ENCODE measurements at regions not wholly inside any gene's neighbourhood (a gene's known extent, or its start where the extent isn't known, plus 50 kb on each side); places are given as distances from the start of the nearest gene placed in this dataset.

DNA sequence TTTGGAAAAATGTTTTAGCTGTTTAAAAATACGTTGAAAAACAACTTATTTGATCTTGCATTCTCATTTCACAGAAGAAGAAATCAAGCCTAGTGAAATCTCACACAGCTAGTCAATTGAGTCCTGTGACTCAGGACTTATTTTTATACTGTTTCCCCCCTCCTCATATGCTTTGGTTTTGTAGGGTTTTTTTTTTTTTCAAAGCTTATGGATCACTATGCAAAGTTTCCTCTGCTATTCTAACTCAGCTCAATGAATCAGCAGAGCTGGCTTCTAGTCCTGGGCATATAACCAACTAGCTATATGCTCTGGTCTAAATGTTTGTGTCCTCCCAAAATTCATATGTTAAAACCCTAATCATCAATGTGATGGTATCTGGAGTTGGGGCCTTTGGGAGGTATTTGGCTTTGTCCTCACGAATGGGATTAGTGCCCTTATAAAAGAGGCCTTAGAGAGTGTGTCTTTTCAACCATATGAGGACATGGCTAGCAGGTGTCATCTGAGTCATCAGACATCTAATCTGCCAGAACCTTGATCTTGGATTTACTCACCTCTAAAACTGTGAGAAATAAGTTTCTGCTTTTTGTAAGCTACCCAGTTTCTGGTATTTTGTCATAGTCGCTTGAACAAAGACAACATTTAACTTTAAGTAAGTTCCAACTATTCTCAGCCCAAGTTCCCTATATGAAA lies 317.2 kb upstream of the C1orf87 start:
- TF ChIP-seq, protein P1, sequence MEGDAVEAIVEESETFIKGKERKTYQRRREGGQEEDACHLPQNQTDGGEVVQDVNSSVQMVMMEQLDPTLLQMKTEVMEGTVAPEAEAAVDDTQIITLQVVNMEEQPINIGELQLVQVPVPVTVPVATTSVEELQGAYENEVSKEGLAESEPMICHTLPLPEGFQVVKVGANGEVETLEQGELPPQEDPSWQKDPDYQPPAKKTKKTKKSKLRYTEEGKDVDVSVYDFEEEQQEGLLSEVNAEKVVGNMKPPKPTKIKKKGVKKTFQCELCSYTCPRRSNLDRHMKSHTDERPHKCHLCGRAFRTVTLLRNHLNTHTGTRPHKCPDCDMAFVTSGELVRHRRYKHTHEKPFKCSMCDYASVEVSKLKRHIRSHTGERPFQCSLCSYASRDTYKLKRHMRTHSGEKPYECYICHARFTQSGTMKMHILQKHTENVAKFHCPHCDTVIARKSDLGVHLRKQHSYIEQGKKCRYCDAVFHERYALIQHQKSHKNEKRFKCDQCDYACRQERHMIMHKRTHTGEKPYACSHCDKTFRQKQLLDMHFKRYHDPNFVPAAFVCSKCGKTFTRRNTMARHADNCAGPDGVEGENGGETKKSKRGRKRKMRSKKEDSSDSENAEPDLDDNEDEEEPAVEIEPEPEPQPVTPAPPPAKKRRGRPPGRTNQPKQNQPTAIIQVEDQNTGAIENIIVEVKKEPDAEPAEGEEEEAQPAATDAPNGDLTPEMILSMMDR (IDR thresholded peaks at IDR 0.05 in 2 of 3, conservative IDR thresholded peaks at IDR 0.05 in 1 of 3; ENCODE audit: borderline replicate concordance in 1 of 3, insufficient read depth in 1 of 3, low read depth in 2 of 3, low read length in 2 of 3): no peak
- TF ChIP-seq CEBPB (IDR thresholded peaks at IDR 0.05; ENCODE audit: low read depth) (no peak), POLR2A (IDR thresholded peaks at IDR 0.05; ENCODE audit: borderline replicate concordance, extremely low read depth, insufficient read depth, insufficient read length) (no peak)
- TF ChIP-seq, protein P2, sequence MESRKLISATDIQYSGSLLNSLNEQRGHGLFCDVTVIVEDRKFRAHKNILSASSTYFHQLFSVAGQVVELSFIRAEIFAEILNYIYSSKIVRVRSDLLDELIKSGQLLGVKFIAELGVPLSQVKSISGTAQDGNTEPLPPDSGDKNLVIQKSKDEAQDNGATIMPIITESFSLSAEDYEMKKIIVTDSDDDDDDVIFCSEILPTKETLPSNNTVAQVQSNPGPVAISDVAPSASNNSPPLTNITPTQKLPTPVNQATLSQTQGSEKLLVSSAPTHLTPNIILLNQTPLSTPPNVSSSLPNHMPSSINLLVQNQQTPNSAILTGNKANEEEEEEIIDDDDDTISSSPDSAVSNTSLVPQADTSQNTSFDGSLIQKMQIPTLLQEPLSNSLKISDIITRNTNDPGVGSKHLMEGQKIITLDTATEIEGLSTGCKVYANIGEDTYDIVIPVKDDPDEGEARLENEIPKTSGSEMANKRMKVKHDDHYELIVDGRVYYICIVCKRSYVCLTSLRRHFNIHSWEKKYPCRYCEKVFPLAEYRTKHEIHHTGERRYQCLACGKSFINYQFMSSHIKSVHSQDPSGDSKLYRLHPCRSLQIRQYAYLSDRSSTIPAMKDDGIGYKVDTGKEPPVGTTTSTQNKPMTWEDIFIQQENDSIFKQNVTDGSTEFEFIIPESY (IDR thresholded peaks at IDR 0.05; ENCODE audit: extremely low read depth, insufficient replicate concordance, low read length): no peak
- TF ChIP-seq, protein P3, sequence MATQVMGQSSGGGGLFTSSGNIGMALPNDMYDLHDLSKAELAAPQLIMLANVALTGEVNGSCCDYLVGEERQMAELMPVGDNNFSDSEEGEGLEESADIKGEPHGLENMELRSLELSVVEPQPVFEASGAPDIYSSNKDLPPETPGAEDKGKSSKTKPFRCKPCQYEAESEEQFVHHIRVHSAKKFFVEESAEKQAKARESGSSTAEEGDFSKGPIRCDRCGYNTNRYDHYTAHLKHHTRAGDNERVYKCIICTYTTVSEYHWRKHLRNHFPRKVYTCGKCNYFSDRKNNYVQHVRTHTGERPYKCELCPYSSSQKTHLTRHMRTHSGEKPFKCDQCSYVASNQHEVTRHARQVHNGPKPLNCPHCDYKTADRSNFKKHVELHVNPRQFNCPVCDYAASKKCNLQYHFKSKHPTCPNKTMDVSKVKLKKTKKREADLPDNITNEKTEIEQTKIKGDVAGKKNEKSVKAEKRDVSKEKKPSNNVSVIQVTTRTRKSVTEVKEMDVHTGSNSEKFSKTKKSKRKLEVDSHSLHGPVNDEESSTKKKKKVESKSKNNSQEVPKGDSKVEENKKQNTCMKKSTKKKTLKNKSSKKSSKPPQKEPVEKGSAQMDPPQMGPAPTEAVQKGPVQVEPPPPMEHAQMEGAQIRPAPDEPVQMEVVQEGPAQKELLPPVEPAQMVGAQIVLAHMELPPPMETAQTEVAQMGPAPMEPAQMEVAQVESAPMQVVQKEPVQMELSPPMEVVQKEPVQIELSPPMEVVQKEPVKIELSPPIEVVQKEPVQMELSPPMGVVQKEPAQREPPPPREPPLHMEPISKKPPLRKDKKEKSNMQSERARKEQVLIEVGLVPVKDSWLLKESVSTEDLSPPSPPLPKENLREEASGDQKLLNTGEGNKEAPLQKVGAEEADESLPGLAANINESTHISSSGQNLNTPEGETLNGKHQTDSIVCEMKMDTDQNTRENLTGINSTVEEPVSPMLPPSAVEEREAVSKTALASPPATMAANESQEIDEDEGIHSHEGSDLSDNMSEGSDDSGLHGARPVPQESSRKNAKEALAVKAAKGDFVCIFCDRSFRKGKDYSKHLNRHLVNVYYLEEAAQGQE (IDR thresholded peaks at IDR 0.05; ENCODE audit: low read depth): no peak
- TF ChIP-seq, protein P4, sequence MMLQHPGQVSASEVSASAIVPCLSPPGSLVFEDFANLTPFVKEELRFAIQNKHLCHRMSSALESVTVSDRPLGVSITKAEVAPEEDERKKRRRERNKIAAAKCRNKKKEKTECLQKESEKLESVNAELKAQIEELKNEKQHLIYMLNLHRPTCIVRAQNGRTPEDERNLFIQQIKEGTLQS (IDR thresholded peaks at IDR 0.05): no peak

All from HCT116 (cell line).